ENCODE measurements at regions not wholly inside any gene's neighbourhood (a gene's known extent, or its start where the extent isn't known, plus 50 kb on each side); places are given as distances from the start of the nearest gene placed in this dataset.

DNA sequence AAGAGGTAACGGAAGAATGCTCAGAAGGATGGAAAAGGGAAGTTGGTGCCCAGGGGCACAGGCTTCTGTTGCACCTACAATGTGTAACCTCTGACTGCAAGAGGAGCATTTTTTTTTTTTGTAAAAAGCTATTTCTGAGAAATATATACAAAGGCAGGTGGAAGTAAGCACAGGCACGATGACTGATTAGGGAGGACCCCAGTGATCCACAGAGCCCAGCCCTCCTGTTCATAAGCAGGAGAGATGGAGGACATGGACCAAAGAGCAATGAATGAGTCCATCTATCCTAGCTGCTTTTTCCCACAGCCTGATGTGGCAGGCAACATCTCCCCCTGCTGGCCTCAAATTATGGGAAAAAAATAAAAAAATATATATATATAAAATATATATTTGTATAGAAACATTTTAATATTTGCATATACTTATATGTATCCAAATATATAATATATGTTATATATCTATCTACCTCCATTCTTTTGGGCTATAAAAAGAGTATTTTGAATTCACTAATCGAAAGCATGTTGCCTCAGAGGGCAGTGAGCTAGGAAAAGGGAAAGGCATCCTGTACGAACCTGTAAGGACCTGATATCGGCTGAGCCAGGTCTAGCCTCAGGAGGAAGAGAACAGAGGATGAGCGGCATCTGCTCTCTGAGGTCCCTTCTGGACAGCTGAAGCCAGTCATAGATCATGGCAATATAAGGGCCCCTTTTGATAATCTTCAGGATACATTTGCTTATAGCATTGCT lies 166.0 kb upstream of the STK17B start:
- no peaks in the 10 kb centered on the region for H3K9me3 ChIP-seq (ENCODE audit: control extremely low read depth in 1 of 3, control insufficient read depth in 2 of 3, insufficient read depth in 1 of 3, low read length in 2 of 3)
- H3K27me3 ChIP-seq (replicated peaks in 1 of 4; ENCODE audit: control extremely low read depth in 1 of 4, control insufficient read depth in 3 of 4, insufficient read depth in 4 of 4, low read length in 3 of 4), result no peaks in the 10 kb centered on the region
- H3K79me2 ChIP-seq (ENCODE audit: control insufficient read depth, insufficient read depth, low read length), result no peaks in the 10 kb centered on the region
- no peak overlapping the region for H3K4me3 Mint-ChIP-seq
- WGBS (ENCODE audit: insufficient coverage), result 78% methylated on average over 5 of the region's 6 CpGs
- no peaks in the 10 kb centered on the region for H3K36me3 ChIP-seq (replicated peaks in 1 of 2; ENCODE audit: control extremely low read depth in 1 of 2, control insufficient read depth in 1 of 2, extremely low read depth in 1 of 2, insufficient read depth in 2 of 2, low read length in 1 of 2)
- H2AFZ ChIP-seq (ENCODE audit: insufficient read depth, low read depth, low read length, poor library complexity, severe bottlenecking), result peak overlapping the region; percentile 48
- intact Hi-C loops (cut with micrococcal nuclease), result loop anchor here (1.0 to 5.0 kb wide), 5 partner anchors 41 to 675 kb away; partner anchors contain the start of gene DNAH7
- ATAC-seq (ENCODE audit: low read depth) (peak; percentile 51), DNase-seq (peak; percentile 58)
- peak overlapping the region; percentile 43 for H3K27ac Mint-ChIP-seq
- peak overlapping the region; percentile 48 for H3K4me2 ChIP-seq (replicated peaks; ENCODE audit: low read depth, low read length, poor library complexity, severe bottlenecking)
- POLR2A ChIA-PET, result interaction anchor here (1.0 to 1.1 kb wide), 2 partner anchors 167 to 257 kb away, joined by 3 to 5 read pairs; partner anchors contain the start of gene STK17B
- H3K4me3 ChIP-seq (ENCODE audit: control extremely low read depth in 1 of 5, extremely low read depth in 1 of 5, insufficient read depth in 1 of 5, low read depth in 2 of 5, low read length in 4 of 5), result no peak overlapping the region
- H3K4me1 ChIP-seq (ENCODE audit: control insufficient read depth in 2 of 2, insufficient read depth in 2 of 2, low read length in 2 of 2), result peaks cover 10 to 11% of the 10 kb centered on the region in 2 donors
- peak overlapping the region in 1 of 2 donors; percentile 52 for H3K27ac ChIP-seq (ENCODE audit: low read length in 2 of 2)
- H3K9me3 Mint-ChIP-seq (ENCODE audit: insufficient read depth), result no peaks in the 10 kb centered on the region
- H3K4me1 Mint-ChIP-seq, result peaks cover 19% of the 10 kb centered on the region
- no peaks in the 10 kb centered on the region for H4K20me1 ChIP-seq (ENCODE audit: control insufficient read depth, insufficient read depth, low read length, poor library complexity, severe bottlenecking)
- CTCF ChIA-PET, result interaction anchor here (0.6 to 9.2 kb wide), 40 partner anchors 10 to 1019 kb away, joined by 3 to 199 read pairs (median 5); partner anchors contain the start of genes DNAH7 and STK17B
- TF ChIP-seq, protein P1, sequence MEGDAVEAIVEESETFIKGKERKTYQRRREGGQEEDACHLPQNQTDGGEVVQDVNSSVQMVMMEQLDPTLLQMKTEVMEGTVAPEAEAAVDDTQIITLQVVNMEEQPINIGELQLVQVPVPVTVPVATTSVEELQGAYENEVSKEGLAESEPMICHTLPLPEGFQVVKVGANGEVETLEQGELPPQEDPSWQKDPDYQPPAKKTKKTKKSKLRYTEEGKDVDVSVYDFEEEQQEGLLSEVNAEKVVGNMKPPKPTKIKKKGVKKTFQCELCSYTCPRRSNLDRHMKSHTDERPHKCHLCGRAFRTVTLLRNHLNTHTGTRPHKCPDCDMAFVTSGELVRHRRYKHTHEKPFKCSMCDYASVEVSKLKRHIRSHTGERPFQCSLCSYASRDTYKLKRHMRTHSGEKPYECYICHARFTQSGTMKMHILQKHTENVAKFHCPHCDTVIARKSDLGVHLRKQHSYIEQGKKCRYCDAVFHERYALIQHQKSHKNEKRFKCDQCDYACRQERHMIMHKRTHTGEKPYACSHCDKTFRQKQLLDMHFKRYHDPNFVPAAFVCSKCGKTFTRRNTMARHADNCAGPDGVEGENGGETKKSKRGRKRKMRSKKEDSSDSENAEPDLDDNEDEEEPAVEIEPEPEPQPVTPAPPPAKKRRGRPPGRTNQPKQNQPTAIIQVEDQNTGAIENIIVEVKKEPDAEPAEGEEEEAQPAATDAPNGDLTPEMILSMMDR (IDR thresholded peaks at IDR 0.05), result peak; percentile 66
- TF ChIP-seq EZH2 (IDR thresholded peaks at IDR 0.05; ENCODE audit: borderline replicate concordance, insufficient read depth, low read depth, low read length, poor library complexity, severe bottlenecking), result no peak
- no peaks in the 10 kb centered on the region for H3K27me3 Mint-ChIP-seq
- no peak overlapping the region for H3K9ac ChIP-seq (ENCODE audit: low read length)

DNA sequence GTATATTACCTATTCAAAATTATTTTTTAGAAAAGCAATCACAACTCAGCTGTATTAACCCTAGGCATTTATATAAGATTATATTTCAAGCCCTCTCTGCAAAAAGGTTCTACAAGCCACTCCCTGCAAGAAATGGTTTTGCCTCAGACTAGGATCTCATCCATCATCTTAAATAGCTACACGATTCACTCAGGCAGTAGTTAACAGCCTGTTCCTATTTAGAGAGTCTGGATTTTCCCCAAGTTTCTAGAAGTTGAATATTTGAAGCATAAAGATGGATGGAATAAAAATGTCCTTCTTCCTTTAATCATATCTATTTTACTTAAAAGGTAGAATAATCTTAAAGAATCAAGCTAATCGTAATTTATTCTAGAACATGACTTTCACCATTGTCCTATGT lies 167.1 kb upstream of the STK17B start:
- peaks cover 19% of the 10 kb centered on the region for H3K4me1 Mint-ChIP-seq
- intact Hi-C loops (cut with micrococcal nuclease), result loop anchor here (5.0 kb wide), 1 partner anchor 676 kb away; no protein-coding TSS in a partner anchor

More for the DNA sequence above, 167.1 kb upstream of the STK17B start:
- Histone ChIP-seq H3K9me3 (ENCODE audit: control extremely low read depth in 1 of 3, control insufficient read depth in 2 of 3, insufficient read depth in 1 of 3, low read length in 2 of 3) (no peaks in the 10 kb centered on the region), H3K4me3 (ENCODE audit: control extremely low read depth in 1 of 5, extremely low read depth in 1 of 5, insufficient read depth in 1 of 5, low read depth in 2 of 5, low read length in 4 of 5) (no peak overlapping the region), H4K20me1 (ENCODE audit: control insufficient read depth, insufficient read depth, low read length, poor library complexity, severe bottlenecking) (no peaks in the 10 kb centered on the region), H3K79me2 (ENCODE audit: control insufficient read depth, insufficient read depth, low read length) (no peaks in the 10 kb centered on the region), H2AFZ (ENCODE audit: insufficient read depth, low read depth, low read length, poor library complexity, severe bottlenecking) (no peak overlapping the region), H3K36me3 (replicated peaks in 1 of 2; ENCODE audit: control extremely low read depth in 1 of 2, control insufficient read depth in 1 of 2, extremely low read depth in 1 of 2, insufficient read depth in 2 of 2, low read length in 1 of 2) (no peaks in the 10 kb centered on the region), H3K27ac (ENCODE audit: low read length in 2 of 2) (no peak overlapping the region), H3K4me1 (ENCODE audit: control insufficient read depth in 2 of 2, insufficient read depth in 2 of 2, low read length in 2 of 2) (peaks cover 10 to 11% of the 10 kb centered on the region in 2 donors), H3K4me2 (replicated peaks; ENCODE audit: low read depth, low read length, poor library complexity, severe bottlenecking) (no peak overlapping the region), H3K9ac (ENCODE audit: low read length) (no peak overlapping the region), H3K27me3 (replicated peaks in 1 of 4; ENCODE audit: control extremely low read depth in 1 of 4, control insufficient read depth in 3 of 4, insufficient read depth in 4 of 4, low read length in 3 of 4) (no peaks in the 10 kb centered on the region)
- ChIA-PET POLR2A (no interaction called here), CTCF (interaction anchor here (1.1 to 9.2 kb wide), 9 partner anchors 8 to 762 kb away, joined by 3 to 199 read pairs (median 9); partner anchors contain the start of gene DNAH7)
- no peaks in the 10 kb centered on the region for H3K9me3 Mint-ChIP-seq (ENCODE audit: insufficient read depth)
- no peak overlapping the region for H3K27ac Mint-ChIP-seq
- no peak for TF ChIP-seq EZH2 (IDR thresholded peaks at IDR 0.05; ENCODE audit: borderline replicate concordance, insufficient read depth, low read depth, low read length, poor library complexity, severe bottlenecking)
- TF ChIP-seq, protein P1 (IDR thresholded peaks at IDR 0.05), result no peak
- no peaks in the 10 kb centered on the region for H3K27me3 Mint-ChIP-seq
- no CpG with 5 or more reads among the region's 2 CpGs for WGBS (ENCODE audit: insufficient coverage)
- DNase-seq (no peak), ATAC-seq (ENCODE audit: low read depth) (no peak)
- H3K4me3 Mint-ChIP-seq, result no peak overlapping the region
